ENCODE measurements at regions not wholly inside any gene's neighbourhood (a gene's known extent, or its start where the extent isn't known, plus 50 kb on each side); places are given as distances from the start of the nearest gene placed in this dataset.

DNA sequence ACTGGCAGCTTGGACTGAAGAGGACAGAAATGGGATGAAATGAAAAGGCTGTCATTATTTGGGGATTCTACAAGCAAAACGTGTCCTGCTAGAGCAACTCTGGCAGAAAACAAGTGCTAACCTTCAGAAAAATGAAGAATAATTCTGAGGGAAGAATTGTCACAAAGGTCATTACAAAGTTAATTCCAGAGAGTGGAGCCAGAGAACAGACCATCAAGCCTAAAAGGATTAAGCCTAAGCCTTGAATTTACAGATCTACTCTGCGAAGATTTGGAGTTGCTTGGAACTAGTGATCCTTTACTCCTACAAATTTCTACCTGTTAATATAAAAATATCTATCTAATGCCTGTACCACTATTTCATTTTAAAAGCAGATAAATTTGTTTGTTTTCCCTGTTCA lies 1077.3 kb upstream of the CNTN5 start:
- no peak for DNase-seq (ENCODE audit: low spot score)

DNA sequence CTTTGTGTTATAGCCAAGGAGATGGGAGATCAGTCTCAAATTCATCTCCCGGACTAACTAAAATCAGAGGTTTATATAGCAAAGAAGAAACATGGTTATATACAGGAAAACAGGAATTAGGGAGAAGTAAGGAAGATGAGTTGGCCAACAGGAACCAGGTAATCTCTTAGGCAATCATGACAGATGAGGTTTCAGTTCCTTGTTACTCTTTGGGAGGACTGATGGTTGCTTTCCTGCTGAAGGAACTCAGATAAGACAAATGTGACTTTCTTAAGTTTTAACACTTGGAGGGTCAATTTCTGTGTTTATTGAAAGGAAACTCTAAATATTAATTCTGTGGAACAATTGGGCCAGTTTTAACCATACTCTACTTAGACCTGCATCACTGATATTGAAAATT lies 1072.0 kb upstream of the CNTN5 start:
- DNase-seq (ENCODE audit: low spot score), result no peak

DNA sequence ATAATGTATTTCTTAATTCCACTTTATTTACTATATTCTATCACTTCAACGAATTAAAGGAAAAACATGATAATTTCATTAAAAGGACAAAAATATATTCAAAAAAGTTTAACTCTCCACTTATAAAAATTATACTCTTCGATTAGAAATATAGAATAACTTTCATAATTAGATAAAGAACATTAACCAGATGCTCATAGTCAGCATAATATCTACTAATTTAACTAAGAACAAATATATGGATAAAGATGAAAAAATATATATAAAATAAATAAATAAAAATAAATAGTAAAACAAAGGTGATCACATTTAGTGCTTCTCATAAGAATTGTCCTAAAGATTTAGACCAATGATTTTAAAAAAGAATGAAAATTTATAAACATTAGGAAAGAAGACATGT lies 1065.2 kb upstream of the CNTN5 start:
- no peak for DNase-seq (ENCODE audit: low spot score)

DNA sequence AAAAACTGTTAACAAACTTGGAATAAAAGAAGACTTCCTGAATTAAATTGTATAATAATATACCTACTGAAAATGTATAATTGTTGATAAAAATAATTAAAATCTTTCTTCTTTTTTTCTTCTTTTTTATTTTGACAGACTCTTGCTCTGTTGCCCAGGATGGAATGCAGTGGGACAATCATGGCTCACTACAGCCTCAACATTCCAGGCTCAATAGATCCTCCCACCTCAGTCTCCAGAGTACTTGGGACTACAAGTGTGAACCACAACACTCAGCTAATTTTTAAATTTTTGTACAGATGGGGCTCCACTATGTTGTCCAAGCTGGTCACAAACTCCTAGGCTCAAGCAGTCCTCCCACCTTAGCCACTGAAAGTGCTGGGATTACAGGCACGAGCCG lies 1063.8 kb upstream of the CNTN5 start:
- no peak for DNase-seq (ENCODE audit: low spot score)

DNA sequence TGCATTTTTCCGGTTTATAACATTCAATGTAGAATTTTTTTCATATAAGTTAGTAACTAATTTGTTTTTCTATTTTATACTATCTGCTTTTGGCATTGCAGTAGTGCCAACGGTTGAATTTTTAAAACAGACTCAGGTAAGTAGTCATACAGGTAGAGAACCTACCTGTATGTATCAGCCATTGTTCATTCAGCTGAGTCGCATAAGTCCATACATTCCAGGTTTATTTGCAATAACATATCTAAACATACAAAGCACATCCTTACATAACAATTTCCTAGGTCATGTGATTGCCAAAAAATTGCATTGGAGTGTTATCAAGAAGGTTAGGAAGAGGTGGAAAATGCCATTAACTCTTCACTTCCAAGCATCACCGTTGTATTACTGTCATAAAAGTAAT lies 1059.3 kb upstream of the CNTN5 start:
- no peak for DNase-seq (ENCODE audit: low spot score)

DNA sequence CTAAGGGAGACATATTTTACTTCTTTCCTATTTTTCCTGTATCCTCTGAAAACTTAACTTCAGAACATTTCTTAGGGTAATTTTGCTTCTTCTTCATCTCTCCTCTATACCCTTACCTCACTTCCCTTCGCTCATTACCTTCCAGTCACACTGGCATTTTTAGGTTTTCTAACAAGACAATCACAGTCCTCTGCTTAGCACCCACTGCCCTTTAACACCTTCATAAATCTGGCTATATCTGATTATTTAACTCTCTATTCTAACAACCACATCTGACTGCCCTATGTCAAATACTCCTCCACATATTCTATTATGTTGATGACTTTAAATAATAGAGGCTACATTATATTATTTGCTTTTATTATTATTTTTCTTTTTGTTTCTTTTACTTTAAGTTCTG lies 1058.0 kb upstream of the CNTN5 start:
- no peak for DNase-seq (ENCODE audit: low spot score)

DNA sequence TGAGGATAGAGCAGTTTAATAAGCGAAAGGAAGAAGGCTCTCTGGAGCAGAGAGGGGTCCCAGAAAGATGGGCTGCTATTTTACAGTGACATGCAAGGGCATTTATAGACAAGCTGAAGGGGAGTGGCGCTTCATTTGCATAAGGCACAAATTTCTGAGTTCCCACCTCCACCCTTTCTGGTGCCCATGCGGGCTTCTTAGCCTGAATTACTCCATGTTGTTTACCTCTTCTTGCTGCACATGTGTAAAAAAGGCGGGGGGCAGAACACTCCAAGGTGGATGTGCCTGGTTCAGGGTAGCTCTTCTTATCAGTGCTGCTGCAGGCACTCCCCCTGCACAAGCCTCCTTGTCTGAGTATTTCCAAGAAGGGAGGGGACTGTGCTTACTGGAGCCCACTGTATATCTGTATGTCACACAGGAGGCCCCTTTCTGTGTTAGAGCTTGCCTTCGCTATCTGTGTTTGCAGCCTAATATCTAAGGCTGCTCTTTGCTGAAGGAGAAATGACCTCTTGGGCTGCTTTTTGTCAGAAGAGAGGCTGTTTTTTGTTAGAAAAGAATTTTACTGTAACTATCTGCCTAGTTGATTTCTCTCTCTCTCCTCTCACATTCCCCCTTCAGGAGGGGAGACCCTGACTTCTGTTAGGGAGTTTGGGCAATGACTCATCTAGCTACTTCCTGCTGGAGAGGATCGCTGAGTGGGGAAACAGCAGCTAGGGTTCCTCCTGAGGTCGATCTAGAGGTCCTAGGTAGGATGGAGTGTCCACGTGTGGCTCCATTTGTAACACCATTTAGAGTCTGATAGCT lies 1057.0 kb upstream of the CNTN5 start:
- peak; percentile 66 for DNase-seq (ENCODE audit: low spot score)

DNA sequence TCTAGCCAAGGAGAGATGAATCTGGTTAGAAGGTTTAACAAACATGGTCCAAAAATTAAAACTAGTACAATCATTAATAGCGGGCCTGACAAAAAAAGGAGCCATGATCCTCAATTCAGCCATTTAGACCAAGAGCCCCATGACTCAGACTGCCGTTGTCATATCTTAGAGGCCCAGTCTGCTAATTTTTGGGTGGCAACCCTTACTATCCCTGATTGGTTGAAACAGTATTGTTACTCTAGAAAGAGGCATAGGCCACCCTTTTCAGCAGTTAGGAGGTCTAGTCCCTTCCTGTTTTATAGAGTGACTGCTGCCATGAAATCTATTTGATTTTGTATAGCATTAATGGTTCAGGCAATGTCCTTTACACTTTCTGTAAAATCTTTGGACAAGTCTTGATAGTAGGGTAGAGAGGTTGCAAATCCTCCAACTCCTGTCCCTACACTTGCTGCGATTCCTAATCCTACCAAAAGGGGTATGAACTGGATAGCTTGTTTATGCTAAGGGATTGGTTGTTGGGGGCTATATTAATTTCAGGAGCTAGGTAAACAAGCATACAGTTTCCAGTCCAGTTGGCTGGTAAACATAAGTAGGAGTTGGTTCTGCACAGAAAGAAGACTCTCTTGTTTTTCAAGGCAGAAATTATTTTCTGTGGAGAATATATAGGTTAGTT lies 1056.3 kb upstream of the CNTN5 start:
- DNase-seq (ENCODE audit: low spot score), result no peak

DNA sequence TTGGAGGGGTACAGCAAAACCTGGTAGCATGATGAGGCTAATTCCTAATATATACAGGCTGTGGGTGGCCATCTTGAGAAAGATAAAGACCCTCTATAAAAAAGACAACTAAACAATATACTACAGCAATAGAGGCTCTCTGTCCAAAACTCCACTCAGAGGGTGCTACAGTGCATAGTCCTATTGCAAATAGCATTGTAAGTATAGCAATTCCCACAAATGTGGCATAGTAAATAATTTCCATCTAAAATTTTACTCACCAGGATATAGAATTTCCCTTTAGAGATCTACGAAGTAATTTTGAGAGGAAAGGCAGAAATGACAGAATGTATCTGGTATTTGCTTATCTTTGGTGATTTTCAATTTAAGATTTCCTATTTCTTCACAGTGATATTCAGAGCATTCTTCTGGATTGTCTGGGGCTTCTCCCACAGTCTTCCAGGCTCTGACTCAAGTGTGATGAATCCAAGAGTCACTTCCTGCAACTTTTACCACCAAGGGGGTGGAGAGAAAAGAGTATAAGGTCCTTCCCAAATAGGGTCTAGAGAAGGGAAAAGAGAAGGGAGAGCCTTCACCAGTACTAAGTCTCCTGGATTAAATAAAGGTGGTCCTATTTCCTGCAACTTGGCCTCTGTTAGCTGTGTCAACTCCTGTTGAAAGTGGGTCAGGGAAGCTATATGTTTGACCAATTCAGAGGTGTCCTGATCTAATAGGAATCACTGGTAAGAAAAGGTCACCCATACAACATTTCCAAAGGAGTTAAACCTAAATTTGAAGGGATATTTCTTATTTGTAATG lies 1054.7 kb upstream of the CNTN5 start:
- peak; percentile 82 for DNase-seq (ENCODE audit: low spot score)

DNA sequence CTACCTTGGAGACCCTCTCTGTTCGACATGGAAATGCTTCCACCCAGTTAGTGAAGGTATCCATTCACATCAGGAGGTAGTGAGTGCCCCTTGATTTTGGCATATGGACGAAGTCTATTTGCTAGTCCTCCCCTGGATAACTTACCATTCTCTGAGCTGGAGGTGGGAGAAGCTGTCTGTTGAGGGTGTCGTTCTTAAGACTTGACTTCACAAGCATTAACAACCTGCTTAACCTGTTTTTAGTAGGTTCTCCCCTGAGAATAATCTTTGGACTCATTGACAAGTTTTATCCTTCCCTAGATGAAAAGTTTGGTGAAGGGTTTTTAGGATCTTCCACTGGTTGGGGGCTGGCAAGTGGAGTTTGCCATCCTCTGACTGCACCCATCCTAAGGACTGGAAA lies 1053.8 kb upstream of the CNTN5 start:
- no peak for DNase-seq (ENCODE audit: low spot score)

DNA sequence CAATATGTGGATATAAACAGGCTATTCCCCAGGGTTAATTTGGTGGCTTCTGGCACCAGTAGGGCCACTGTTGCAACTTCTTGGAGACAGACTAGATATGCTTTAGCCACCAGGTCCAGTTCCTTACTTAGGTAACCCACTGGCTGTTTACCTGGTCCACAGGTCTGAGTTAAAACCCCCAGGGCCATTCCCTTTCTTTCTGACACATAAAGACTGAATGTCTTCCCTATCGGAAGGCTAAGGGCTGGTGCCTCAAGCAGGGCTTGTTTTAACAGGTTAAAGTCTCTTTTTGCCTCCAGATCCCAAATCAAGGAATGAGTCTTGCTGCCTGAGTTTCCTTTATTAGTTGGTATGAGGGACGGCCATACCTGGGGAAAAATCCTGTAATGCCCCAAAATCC lies 1052.7 kb upstream of the CNTN5 start:
- DNase-seq (ENCODE audit: low spot score), result no peak

DNA sequence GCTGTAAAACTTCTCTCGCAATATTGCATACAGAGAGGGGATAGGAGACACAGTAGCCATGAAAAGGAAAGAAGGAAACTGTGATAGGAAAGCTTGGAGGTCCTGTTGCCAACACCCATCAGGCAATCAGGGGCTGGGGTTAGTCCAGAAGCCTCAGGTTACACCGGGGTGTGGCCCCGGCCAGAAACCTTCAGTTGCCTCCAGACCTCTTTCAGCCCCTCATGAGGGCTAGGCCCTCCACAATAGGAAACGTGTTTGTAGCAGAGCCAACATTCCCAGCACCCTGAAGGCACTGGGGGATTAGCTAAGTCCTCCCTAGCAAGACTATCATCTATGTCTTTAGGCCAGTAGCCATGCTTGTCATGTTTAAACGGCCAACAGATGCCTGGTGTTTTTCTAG lies 1048.0 kb upstream of the CNTN5 start:
- DNase-seq (ENCODE audit: low spot score), result no peak

DNA sequence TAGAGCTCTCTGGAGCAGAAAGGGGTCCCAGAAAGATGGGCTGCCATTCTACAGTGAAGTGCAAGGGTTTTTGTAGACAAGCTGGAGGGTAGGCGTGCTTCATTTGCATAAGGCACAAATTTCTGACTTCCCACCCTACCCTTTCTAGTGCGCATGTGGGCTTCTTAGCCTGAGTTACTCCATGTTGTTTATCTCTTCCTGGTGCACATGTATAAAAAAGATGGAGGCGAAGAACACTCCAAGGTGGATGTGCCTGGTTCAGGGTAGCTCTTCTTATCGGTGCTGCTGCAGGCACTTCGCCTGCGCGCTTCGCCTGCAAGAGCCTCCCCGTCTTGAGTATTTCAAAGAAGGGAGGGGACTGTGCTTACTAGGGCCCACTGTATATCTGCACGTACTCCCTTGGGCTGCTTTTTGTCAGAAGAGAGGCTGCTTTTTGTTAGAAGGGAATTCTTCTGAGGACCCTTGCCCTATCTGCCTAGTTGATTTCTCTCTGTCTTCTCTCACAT lies 1047.3 kb upstream of the CNTN5 start:
- peak; percentile 45 for DNase-seq (ENCODE audit: low spot score)

DNA sequence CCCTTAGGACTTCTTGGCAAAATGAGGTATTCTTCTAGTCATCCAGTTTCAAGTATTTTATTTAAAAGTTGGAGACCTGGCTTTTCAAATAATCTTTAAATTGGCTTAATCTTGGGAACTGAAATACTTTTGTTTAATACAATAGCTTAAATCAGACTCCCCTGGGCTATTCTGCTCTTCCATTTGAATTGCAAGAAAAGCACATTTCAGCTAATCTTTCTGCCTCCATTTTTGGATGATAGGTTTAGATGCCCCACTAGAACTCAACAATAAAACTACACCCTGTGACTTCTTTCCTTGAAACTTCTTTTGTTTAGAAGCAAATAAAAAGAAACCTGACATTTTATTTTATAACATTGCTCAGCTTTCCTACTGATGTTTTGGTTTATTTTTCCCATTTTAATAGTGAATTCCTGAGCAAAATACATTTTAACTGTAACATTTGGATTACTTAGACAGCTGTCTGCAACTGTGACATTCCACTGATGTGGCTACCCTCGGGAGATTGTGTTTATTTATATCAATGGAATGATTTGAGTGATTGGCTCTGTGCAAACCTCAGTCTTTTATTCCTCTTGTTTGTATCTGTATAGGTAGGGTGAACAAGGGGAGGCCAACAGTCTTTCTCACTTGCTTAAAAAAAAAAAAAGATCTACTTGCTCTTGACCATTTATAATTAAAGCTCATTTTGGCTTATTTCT lies 1045.8 kb upstream of the CNTN5 start:
- DNase-seq (ENCODE audit: low spot score), result no peak

DNA sequence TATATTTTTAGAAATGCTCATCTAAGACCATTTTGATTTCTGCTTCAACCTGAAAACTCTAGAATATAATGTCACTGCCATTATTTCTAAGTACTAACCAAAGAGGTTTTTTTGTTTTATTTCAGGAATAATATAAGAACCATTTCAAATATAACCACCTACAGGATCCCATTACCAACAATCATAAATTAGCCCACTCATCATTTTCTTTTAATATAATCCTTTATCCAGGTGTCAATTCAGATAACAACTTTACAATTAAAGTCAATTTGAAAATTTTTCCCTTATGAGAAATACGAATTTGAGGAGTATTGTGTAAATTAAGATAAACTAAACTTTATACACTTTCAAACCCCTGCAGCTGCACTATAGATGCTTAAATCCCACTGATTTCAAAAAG lies 1043.0 kb upstream of the CNTN5 start:
- no peak for DNase-seq (ENCODE audit: low spot score)

DNA sequence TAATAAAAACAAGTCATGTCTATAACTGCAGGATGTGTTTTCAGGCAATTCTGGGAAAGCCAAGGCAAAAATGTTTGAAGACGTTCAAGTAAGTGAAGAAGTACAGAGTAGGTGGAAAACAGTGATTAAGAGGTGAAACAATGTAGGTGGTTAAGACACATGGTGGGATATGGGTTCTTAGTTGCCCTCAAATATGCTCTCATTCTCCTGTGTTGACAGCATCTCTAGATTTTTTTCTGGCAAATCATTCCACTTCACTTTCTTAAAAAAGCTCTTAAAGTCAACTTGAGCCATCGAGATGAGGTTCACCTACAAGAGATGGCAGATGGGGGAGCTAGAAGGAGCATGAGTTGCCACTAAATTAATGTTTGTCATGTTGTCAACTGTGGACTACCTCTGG lies 1041.0 kb upstream of the CNTN5 start:
- DNase-seq (ENCODE audit: low spot score), result no peak

DNA sequence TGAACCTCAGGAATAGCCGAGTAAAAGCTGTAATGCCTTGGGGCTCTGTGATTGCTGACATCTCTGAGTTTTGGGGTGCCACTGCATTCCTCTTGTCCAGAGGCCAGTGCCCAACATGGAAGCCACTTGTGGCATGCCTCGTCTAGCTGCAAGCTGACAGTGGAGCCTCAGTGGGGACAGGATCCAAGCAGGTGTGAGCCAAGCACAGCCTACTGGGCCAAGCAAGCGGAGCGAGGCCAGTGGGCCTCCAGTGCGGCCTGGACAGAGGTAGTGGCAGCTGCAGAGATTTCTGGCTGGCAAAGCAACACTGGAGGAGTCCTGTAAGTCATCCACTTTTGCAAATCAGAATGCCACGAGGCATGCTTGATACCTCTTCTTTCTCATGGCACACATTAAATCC lies 1038.2 kb upstream of the CNTN5 start:
- DNase-seq (ENCODE audit: low spot score), result no peak

DNA sequence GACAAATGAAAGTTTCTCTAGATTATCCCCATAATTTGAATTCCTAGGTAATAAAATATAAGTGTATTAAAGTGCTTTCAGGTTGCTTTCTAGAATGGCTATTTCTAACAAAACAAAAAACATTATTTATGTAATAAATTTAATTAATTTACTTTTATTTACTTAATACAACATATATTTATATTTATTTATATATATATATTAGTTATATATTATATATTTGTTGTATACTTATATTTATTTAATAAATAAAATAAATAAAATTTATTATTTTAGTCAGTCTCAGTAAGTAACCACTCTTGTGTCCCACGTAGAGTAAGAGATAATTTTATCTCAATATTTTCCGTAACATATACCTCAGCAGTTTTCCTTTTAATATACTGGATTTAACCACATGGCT lies 1031.6 kb upstream of the CNTN5 start:
- DNase-seq (ENCODE audit: low spot score), result no peak

DNA sequence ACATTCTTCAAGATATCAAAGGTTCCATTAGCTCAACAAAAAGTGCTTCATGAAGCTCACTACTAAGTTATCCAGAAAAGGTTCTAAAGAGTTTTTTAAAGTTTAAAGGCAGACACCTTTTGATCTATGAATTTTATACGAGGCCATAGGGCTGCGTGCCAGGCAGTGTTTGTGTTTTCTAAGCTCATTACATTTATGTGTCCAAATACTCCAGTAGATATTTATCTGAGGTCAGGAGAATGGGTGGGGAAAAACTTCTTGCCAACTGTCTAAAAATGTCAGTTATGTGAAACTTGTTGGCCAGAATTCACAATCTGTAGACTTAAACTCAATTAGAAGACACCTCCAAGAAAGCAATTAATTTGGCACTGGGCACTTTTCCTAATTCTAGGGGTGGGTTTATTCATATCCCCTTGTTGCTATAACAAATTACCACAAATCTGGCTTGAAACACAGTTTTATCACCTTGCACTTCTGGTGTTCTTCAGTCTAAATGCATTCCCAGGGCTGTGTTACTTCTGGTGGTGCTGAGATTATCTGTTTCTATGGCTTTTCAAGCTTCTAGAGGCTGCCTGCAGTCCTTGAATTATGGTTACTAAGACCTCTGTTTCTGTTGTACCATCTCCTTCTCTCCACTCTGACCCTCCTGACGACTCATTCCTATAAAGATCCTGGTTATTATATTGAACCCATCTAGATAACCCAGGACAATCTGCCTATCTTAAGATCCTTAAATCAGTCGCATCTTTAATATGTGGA lies 1030.4 kb upstream of the CNTN5 start:
- DNase-seq (ENCODE audit: low spot score), result no peak

DNA sequence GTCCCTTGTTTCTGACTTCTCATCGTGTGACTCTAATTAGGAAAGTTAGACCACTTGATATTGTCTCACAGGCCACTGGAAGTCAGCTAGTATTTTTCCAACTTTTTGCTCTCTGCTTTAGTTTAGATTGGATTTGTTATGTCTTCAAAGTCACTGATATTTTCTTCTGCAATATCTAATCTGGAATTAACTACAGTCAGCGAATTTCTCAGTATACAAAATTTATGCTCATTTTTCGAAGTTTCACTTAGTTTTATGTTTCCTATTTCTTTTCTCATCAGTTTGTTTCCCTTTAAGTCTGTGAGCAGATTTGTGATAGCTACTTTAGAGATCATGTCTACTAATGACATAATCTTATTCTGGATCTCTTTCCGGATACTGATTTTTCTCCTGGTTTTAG lies 1027.2 kb upstream of the CNTN5 start:
- DNase-seq (ENCODE audit: low spot score), result no peak

DNA sequence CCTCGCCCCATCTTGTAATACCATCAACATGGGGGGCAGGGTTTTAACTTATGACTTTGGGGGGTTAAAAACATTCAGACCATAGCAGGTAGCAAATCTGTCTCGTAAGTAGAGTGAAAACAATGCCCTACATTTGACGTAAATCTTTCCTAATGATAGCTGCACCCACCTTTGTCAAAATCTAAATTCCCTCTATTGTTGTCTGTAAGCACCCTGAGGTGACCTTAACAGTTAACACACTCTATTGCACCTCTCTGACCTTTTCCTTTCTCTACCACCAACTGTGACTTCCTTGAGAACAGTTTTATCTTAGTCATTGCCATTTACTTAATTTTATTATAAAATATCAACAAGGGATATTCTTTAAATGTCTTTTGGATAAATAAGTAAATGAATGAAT lies 1024.9 kb upstream of the CNTN5 start:
- DNase-seq (ENCODE audit: low spot score), result no peak

Data from umbilical cord (tissue), 1 donor.